WI38 (cell line): ENCODE measurements at regions not wholly inside any gene's neighbourhood (a gene's known extent, or its start where the extent isn't known, plus 50 kb on each side); places are given as distances from the start of the nearest gene placed in this dataset.

Experiments used
- H3K4me3 ChIP-seq: 2 replicates; pipeline ENCODE4 v1.5.1; 2011; ENCODE audit warnings: low read depth, mild to moderate bottlenecking, control low read depth, low read length
- CTCF ChIP-seq: IDR thresholded peaks from 2 replicates; pipeline ENCODE4 v1.5.1; 2012; ENCODE audit warnings: low read depth, mild to moderate bottlenecking, control low read depth, low read length

GRCh38 chr10:10772411-10772810, 245.3 kb upstream of the CELF2 start:
- no peak for TF ChIP-seq CTCF
- H3K4me3 ChIP-seq, result no peak overlapping the region

- no peak overlapping the region for H3K4me3 ChIP-seq
- TF ChIP-seq CTCF, result no peak
Measured at GRCh38 chr10:10772874-10773508, 244.7 kb upstream of the CELF2 start.

- TF ChIP-seq CTCF, result no peak
- no peak overlapping the region for H3K4me3 ChIP-seq
Measured at GRCh38 chr10:10774416-10774815, 243.3 kb upstream of the CELF2 start.

GRCh38 chr10:10776363-10776762, 241.3 kb upstream of the CELF2 start:
- H3K4me3 ChIP-seq, result no peak overlapping the region
- no peak for TF ChIP-seq CTCF

GRCh38 chr10:10777279-10777678, 240.4 kb upstream of the CELF2 start:
- TF ChIP-seq CTCF, result no peak
- H3K4me3 ChIP-seq, result no peak overlapping the region

GRCh38 chr10:10777723-10778122, 239.9 kb upstream of the CELF2 start:
- no peak for TF ChIP-seq CTCF
- no peak overlapping the region for H3K4me3 ChIP-seq

- no peak overlapping the region for H3K4me3 ChIP-seq
- TF ChIP-seq CTCF, result no peak
Measured at GRCh38 chr10:10778959-10779358, 238.7 kb upstream of the CELF2 start.
